A549 (cell line): ENCODE measurements at regions not wholly inside any gene's neighbourhood (a gene's known extent, or its start where the extent isn't known, plus 50 kb on each side); places are given as distances from the start of the nearest gene placed in this dataset.
A peak's percentile ranks its signal among the peaks of the same experiment; 100 is the strongest.

Experiments
- ATAC-seq, 2 experiments: fragments of 200-7000 bp in 1 of 2; fragments of >200 bp in 1 of 2; cut with Nextera tagmentation in 1 of 2; cut with Tn5 transposase in 1 of 2; 3 replicates each; pipeline versions ENCODE4 v1.8.0 to v1.9.1; 2018 to 2020; ENCODE audit warnings: mild to moderate bottlenecking in 1 of 2, moderate library complexity in 1 of 2
- CTCF ChIA-PET: fragments of 300-600 bp; sonication (Branson Sonifier 250); formaldehyde crosslinking; extraction: SDS; loops from one replicate; lab custom pipeline; 2021; ENCODE audit warnings: antibody characterized with exemption, inconsistent platforms; lab: Yijun Ruan, JAX
- POLR2A ChIA-PET: fragments of 350-600 bp; formaldehyde crosslinking; extraction: SDS; loops from one replicate; lab custom pipeline; 2021; ENCODE audit warnings: antibody characterized with exemption, inconsistent platforms; lab: Yijun Ruan, JAX
- DNase-seq, 2 experiments: peaks; one replicate each; pipeline versions ENCODE4 v3.0.0 to v3.0.0-alpha.2; 2011 to 2016; ENCODE audit warnings: low read depth in 1 of 2, low spot score in 1 of 2
- FAIRE-seq: peaks from 2 replicates; lab custom pipeline; 2011; peaks lifted over from hg19 to GRCh38; lab: Jason Lieb, UNC
- H3K27ac ChIP-seq, 2 experiments: fragments of >200 bp; sonication (Bioruptor Twin); formaldehyde crosslinking; 3 replicates each; pipeline ENCODE4 v1.5.1; 2016 to 2017
- H3K4me1 ChIP-seq: fragments of >200 bp; sonication (Bioruptor Twin); formaldehyde crosslinking; 3 replicates; pipeline ENCODE4 v1.6.1; 2016
- H3K4me2 ChIP-seq: fragments of >200 bp; sonication (Bioruptor Twin); formaldehyde crosslinking; 3 replicates; pipeline ENCODE4 v1.6.1; 2016
- H3K4me3 ChIP-seq: fragments of >200 bp; sonication (Bioruptor Twin); formaldehyde crosslinking; 3 replicates; pipeline ENCODE4 v1.5.1; 2016
- H3K9me3 ChIP-seq: fragments of >200 bp; sonication (Bioruptor Twin); formaldehyde crosslinking; 3 replicates; pipeline ENCODE4 v1.6.1; 2016
- CBX8 ChIP-seq: fragments of 200-600 bp; sonication (generic); IDR thresholded peaks from 2 replicates; pipeline ENCODE4 v1.6.1; 2016
- CEBPB ChIP-seq, 2 experiments: fragments of >200 bp in 1 of 2; sonication (Bioruptor Twin) in 1 of 2; formaldehyde crosslinking in 1 of 2; IDR thresholded peaks; 2 replicates each; pipeline ENCODE4 v1.6.1; 2012 to 2016
- CHD2 ChIP-seq: fragments of 150-350 bp; IDR thresholded peaks from 2 replicates; pipeline ENCODE4 v1.6.1; 2014; ENCODE audit warnings: low read length; ENCODE audit not compliant: partially characterized antibody
- EHF ChIP-seq: fragments of 250-450 bp; sonication (Bioruptor Pico); IDR thresholded peaks from 2 replicates; pipeline ENCODE4 v1.5.0; 2020; ENCODE audit warnings: mild to moderate bottlenecking
- EHMT2 ChIP-seq: fragments of 200-600 bp; sonication (generic); IDR thresholded peaks from 2 replicates; pipeline ENCODE4 v1.6.1; 2016; ENCODE audit warnings: antibody characterized with exemption, low read depth, mild to moderate bottlenecking, moderate library complexity
- ESRRA ChIP-seq: fragments of 150-350 bp; IDR thresholded peaks from 2 replicates; pipeline ENCODE4 v1.6.1; 2014; ENCODE audit warnings: mild to moderate bottlenecking, low read length, borderline replicate concordance
- FOSB ChIP-seq: fragments of 250-450 bp; sonication (Bioruptor Pico); IDR thresholded peaks from 2 replicates; pipeline ENCODE4 v1.5.0; 2020; ENCODE audit warnings: mild to moderate bottlenecking, moderate library complexity
- FOXS1 ChIP-seq: fragments of 250-450 bp; sonication (Bioruptor Pico); IDR thresholded peaks from 2 replicates; pipeline ENCODE4 v1.5.0; 2020; ENCODE audit warnings: mild to moderate bottlenecking, moderate library complexity
- GATA3 ChIP-seq: IDR thresholded peaks from 2 replicates; pipeline ENCODE4 v1.6.1; 2012; ENCODE audit warnings: borderline replicate concordance
- HMGXB4 ChIP-seq: fragments of 250-450 bp; sonication (Bioruptor Pico); IDR thresholded peaks from 2 replicates; pipeline ENCODE4 v1.5.0; 2021; ENCODE audit warnings: mild to moderate bottlenecking, moderate library complexity, borderline replicate concordance
- HOXA7 ChIP-seq: fragments of 250-450 bp; sonication (Bioruptor Pico); IDR thresholded peaks from 2 replicates; pipeline ENCODE4 v1.5.0; 2020; ENCODE audit warnings: mild to moderate bottlenecking, moderate library complexity
- HOXB13 ChIP-seq: fragments of 250-450 bp; sonication (Bioruptor Pico); IDR thresholded peaks from 2 replicates; pipeline ENCODE4 v1.5.0; 2020; ENCODE audit warnings: low read depth, mild to moderate bottlenecking, moderate library complexity
- JUN ChIP-seq, 2 experiments: fragments of >200 bp; sonication (Bioruptor Twin); formaldehyde crosslinking; IDR thresholded peaks; 2 replicates in 1 of 2; 3 replicates in 1 of 2; pipeline ENCODE4 v1.6.1; 2016 to 2017
- JUNB ChIP-seq: fragments of >200 bp; sonication (Bioruptor Twin); formaldehyde crosslinking; IDR thresholded peaks from 2 replicates; pipeline ENCODE4 v1.6.1; 2016
- KDM1A ChIP-seq: fragments of 200-600 bp; sonication (generic); IDR thresholded peaks from 2 replicates; pipeline ENCODE4 v1.6.1; 2016; ENCODE audit warnings: low read depth, mild to moderate bottlenecking
- MYC ChIP-seq: IDR thresholded peaks from 2 replicates; pipeline ENCODE4 v1.6.1; 2012; ENCODE audit warnings: mild to moderate bottlenecking, inconsistent platforms, low read length, improper control_type of control experiment, borderline replicate concordance
- REST ChIP-seq: fragments of 200-600 bp; sonication (generic); IDR thresholded peaks from 2 replicates; pipeline ENCODE4 v1.6.1; 2016; ENCODE audit warnings: antibody characterized with exemption, mild to moderate bottlenecking, moderate library complexity
- TFCP2L1 ChIP-seq: fragments of 250-450 bp; sonication (Bioruptor Pico); IDR thresholded peaks from 2 replicates; pipeline ENCODE4 v1.5.0; 2021; ENCODE audit warnings: mild to moderate bottlenecking
- TP53 ChIP-seq: fragments of 250-450 bp; sonication (Bioruptor Pico); IDR thresholded peaks from 2 replicates; pipeline ENCODE4 v1.5.0; 2021; ENCODE audit warnings: mild to moderate bottlenecking, moderate library complexity
- WGBS: methylation state at CpG from one replicate; pipeline ENCODE4 v1.1.6; 2017; ENCODE audit errors: missing lambda C conversion rate; 5-methylcytosine and 5-hydroxymethylcytosine counted together
- TF ChIP-seq, protein P1 (sequence below): IDR thresholded peaks from 2 replicates; pipeline ENCODE4 v1.6.1; 2012; ENCODE audit warnings: low read depth, borderline replicate concordance
- TF ChIP-seq, protein P2 (sequence below): fragments of >200 bp; sonication (Bioruptor Twin); formaldehyde crosslinking; IDR thresholded peaks from 3 replicates; pipeline ENCODE4 v1.6.1; 2016
- TF ChIP-seq, protein P3 (sequence below): IDR thresholded peaks from 2 replicates; pipeline ENCODE4 v1.6.1; 2012
- TF ChIP-seq, protein P4 (sequence below): IDR thresholded peaks from 2 replicates; pipeline ENCODE4 v1.6.1; 2012

DNA sequence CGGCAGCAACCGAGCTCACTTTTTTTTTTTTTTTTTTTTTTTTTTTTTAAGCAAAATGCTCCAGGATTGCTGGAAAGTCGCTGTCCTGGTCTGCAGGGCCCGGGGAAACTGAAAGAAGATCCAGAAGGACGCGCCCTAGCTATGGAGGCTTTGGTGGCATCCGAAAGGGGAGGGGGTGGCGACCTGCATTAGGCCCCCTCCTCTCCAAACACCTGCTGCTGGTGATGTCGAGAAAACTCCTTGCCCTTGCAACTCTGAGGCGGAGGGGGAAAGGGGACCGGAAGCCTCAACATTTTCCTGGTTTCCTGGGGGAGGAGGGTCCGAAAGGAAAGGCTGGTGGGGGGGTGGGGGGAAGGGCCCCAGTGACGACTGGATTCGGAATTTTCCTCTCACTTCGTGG is 421.1 kb downstream of the VRK1 start:
- ATAC-seq (0 out of 6 replicates have a peak, but pooled peaks of 1 of the 2 experiments have one; percentile 20), DNase-seq (no peak)
- ChIA-PET CTCF (interaction anchor here (1.0 kb wide), 1 partner anchor 35 kb away, joined by 3 read pairs; no protein-coding TSS in a partner anchor), POLR2A (no interaction called here)
- peak overlapping the region; percentile 42 for H3K4me3 ChIP-seq
- H3K27ac ChIP-seq = peak overlapping the region in 1 of 2 experiments; percentile 68; a peak in 3 of 6 replicates
- H3K4me2 ChIP-seq = peak overlapping the region; percentile 62
- H3K4me1 ChIP-seq = no peaks in the 10 kb centered on the region
- 30% methylated on average over 14 of the region's 15 CpGs for WGBS
- no peaks in the 10 kb centered on the region for H3K9me3 ChIP-seq
- TF ChIP-seq JUN (IDR thresholded peaks at IDR 0.05) = no peak
- no peak for TF ChIP-seq EHF
- TF ChIP-seq JUNB = no peak
- TF ChIP-seq CEBPB (IDR thresholded peaks at IDR 0.05) = no peak
- TF ChIP-seq, all 56 proteins: peak for 0
- FAIRE-seq = no peak

DNA sequence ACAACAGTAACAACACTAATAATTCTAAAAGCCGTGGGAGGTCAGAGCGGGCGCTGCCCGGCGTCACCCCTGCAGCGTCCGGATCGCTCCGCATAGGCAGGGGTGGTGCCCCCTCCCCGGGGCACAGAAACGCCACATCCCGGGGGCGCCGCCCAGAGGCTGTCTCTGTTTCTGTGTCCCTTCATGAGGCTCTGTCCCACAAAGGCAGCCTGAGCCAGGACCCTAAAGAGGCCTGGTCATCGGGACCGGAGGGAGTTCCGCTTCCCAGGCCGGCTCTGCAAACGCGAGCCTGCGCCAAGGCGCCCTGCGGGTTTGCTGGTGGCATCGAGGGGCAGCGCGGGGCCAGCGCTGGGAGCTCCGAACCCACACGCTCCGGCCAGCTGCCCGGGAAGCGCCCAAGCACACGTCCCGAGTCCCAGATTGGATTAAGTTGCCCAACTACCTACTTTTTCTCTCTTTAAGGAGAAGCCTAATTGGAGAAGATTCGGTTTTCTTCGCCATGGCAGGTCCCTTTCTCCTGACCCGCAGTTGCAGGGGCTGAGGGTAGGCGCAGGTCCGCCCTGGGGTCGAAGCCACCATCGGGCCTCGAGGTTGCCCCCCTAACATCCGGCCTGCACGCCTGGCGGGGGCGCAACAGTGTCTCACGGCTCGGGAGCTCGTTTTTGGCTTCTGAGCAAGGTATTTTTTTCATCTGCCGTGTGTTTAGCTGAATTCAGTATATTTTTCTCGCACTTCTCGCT is 421.7 kb downstream of the VRK1 start:
- DNase-seq = peak in 1 of 2 experiments; percentile 2
- ChIA-PET POLR2A (no interaction called here), CTCF (interaction anchor here (0.9 to 1.0 kb wide), 2 partner anchors 34 to 72 kb away, joined by 3 read pairs; no protein-coding TSS in a partner anchor)
- peak; percentile 52 to 75; a peak in 5 of 6 replicates for ATAC-seq
- Histone ChIP-seq H3K4me1 (no peaks in the 10 kb centered on the region), H3K4me3 (peak overlapping the region; percentile 42), H3K9me3 (no peaks in the 10 kb centered on the region), H3K4me2 (peak overlapping the region; percentile 62), H3K27ac (peak overlapping the region in 1 of 2 experiments; percentile 68; a peak in 3 of 6 replicates)
- 31% methylated on average over 30 of the region's 52 CpGs for WGBS
- TF ChIP-seq KDM1A = no peak
- no peak for TF ChIP-seq EHMT2
- TF ChIP-seq HOXA7 (CRISPR knock-in tag) = no peak
- TF ChIP-seq FOSB (CRISPR knock-in tag) = no peak
- no peak for TF ChIP-seq REST
- no peak for TF ChIP-seq HMGXB4 (CRISPR knock-in tag)
- TF ChIP-seq, protein P1, sequence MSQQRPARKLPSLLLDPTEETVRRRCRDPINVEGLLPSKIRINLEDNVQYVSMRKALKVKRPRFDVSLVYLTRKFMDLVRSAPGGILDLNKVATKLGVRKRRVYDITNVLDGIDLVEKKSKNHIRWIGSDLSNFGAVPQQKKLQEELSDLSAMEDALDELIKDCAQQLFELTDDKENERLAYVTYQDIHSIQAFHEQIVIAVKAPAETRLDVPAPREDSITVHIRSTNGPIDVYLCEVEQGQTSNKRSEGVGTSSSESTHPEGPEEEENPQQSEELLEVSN = no peak
- TF ChIP-seq, protein P2, sequence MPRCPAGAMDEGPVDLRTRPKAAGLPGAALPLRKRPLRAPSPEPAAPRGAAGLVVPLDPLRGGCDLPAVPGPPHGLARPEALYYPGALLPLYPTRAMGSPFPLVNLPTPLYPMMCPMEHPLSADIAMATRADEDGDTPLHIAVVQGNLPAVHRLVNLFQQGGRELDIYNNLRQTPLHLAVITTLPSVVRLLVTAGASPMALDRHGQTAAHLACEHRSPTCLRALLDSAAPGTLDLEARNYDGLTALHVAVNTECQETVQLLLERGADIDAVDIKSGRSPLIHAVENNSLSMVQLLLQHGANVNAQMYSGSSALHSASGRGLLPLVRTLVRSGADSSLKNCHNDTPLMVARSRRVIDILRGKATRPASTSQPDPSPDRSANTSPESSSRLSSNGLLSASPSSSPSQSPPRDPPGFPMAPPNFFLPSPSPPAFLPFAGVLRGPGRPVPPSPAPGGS = no peak
- no peak for TF ChIP-seq FOXS1 (CRISPR knock-in tag)
- no peak for TF ChIP-seq CBX8
- TF ChIP-seq, protein P3, sequence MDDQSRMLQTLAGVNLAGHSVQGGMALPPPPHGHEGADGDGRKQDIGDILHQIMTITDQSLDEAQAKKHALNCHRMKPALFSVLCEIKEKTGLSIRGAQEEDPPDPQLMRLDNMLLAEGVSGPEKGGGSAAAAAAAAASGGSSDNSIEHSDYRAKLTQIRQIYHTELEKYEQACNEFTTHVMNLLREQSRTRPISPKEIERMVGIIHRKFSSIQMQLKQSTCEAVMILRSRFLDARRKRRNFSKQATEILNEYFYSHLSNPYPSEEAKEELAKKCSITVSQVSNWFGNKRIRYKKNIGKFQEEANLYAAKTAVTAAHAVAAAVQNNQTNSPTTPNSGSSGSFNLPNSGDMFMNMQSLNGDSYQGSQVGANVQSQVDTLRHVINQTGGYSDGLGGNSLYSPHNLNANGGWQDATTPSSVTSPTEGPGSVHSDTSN = no peak
- TF ChIP-seq HOXB13 (CRISPR knock-in tag) = no peak
- TF ChIP-seq TP53 = no peak
- no peak for TF ChIP-seq TFCP2L1 (CRISPR knock-in tag)
- no peak for TF ChIP-seq CHD2
- TF ChIP-seq GATA3 = no peak
- TF ChIP-seq MYC = no peak
- TF ChIP-seq, protein P4, sequence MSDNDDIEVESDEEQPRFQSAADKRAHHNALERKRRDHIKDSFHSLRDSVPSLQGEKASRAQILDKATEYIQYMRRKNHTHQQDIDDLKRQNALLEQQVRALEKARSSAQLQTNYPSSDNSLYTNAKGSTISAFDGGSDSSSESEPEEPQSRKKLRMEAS = no peak
- TF ChIP-seq ESRRA = no peak
- no peak for FAIRE-seq
